ENCODE measurements at regions not wholly inside any gene's neighbourhood (a gene's known extent, or its start where the extent isn't known, plus 50 kb on each side); places are given as distances from the start of the nearest gene placed in this dataset.
"Not testable (repeated sequence)": the region's sequence is repeated elsewhere in the genome, so short reads cannot be mapped to it uniquely, and the experiment has no call there.

- not testable (repeated sequence) for DNase-seq
These were observed 141.4 kb downstream of the SPRY1 start for GRCh38 chr4:123537906-123538402.

- no peak for DNase-seq
These were observed 149.3 kb downstream of the SPRY1 start for GRCh38 chr4:123545667-123546572.

- DNase-seq = no peak
These were observed 150.0 kb downstream of the SPRY1 start for GRCh38 chr4:123546573-123547060.

- no peak for DNase-seq
These were observed 150.9 kb downstream of the SPRY1 start for GRCh38 chr4:123547216-123548165.

GRCh38 chr4:123553279-123553678, 156.7 kb downstream of the SPRY1 start:
- DNase-seq = peak in 3 of 4 experiments; percentile 10 to 26 (median 13)

GRCh38 chr4:123553733-123554637, 157.4 kb downstream of the SPRY1 start:
- peak in 2 of 4 experiments; percentile 8 to 9 for DNase-seq

GRCh38 chr4:123554801-123555232, 158.2 kb downstream of the SPRY1 start:
- DNase-seq = peak in 3 of 4 experiments; percentile 25 to 42 (median 28)

GRCh38 chr4:123555233-123555806, 158.7 kb downstream of the SPRY1 start:
- peak; percentile 13 to 49 (median 27) for DNase-seq

- no peak for DNase-seq
These were observed 159.2 kb downstream of the SPRY1 start for GRCh38 chr4:123555807-123556273.

GRCh38 chr4:123556526-123556925, 159.9 kb downstream of the SPRY1 start:
- DNase-seq = peak in 3 of 4 experiments; percentile 6 to 50 (median 28)

GRCh38 chr4:123557857-123558536, 161.4 kb downstream of the SPRY1 start:
- no peak for DNase-seq

- no peak for DNase-seq
These were observed 162.3 kb downstream of the SPRY1 start for GRCh38 chr4:123558865-123559264.

- no peak for DNase-seq
These were observed 163.6 kb downstream of the SPRY1 start for GRCh38 chr4:123559955-123560871.

GRCh38 chr4:123561525-123561924, 164.9 kb downstream of the SPRY1 start:
- no peak for DNase-seq

GRCh38 chr4:123562994-123563750, 166.6 kb downstream of the SPRY1 start:
- DNase-seq = no peak

GRCh38 chr4:123564758-123565346, 168.3 kb downstream of the SPRY1 start:
- DNase-seq = peak; percentile 75 to 89 (median 82)

- DNase-seq = no peak
These were observed 172.3 kb downstream of the SPRY1 start for GRCh38 chr4:123568936-123569335.

GRCh38 chr4:123569541-123569940, 172.9 kb downstream of the SPRY1 start:
- DNase-seq = no peak

Data from suppressor macrophage (primary cell).